Spleen (tissue), 11 donors: ENCODE measurements at regions not wholly inside any gene's neighbourhood (a gene's known extent, or its start where the extent isn't known, plus 50 kb on each side); places are given as distances from the start of the nearest gene placed in this dataset.
A peak's percentile ranks its signal among the peaks of the same experiment; 100 is the strongest.

Experiments
- DNase-seq: peaks from one replicate; pipeline ENCODE4 v3.0.0-alpha.2; 2020
- H3K27ac ChIP-seq, 8 donors: fragments of 200-600 bp; sonication (generic) in 7 of 8; 1 replicate in 4 of 8; 2 replicates in 4 of 8; pipeline versions ENCODE4 v1.5.0 to v1.8.0; 2016 to 2021; ENCODE audit warnings: inconsistent platforms in 4 of 8, mild to moderate bottlenecking in 4 of 8, moderate library complexity in 1 of 8
- H3K27me3 ChIP-seq, 7 donors: fragments of 200-600 bp; sonication (generic) in 6 of 7; replicated peaks in 1 of 7; 1 replicate in 4 of 7; 2 replicates in 3 of 7; pipeline versions ENCODE4 v1.5.0 to v1.8.0; 2016 to 2021; ENCODE audit warnings: inconsistent platforms in 3 of 7, mild to moderate bottlenecking in 1 of 7
- H3K36me3 ChIP-seq, 6 donors: fragments of 200-600 bp; sonication (generic) in 5 of 6; 1 replicate in 4 of 6; 2 replicates in 2 of 6; pipeline versions ENCODE4 v1.5.0 to v1.8.0; 2016 to 2021; ENCODE audit warnings: inconsistent platforms in 2 of 6
- H3K4me1 ChIP-seq, 6 donors: fragments of 200-600 bp; sonication (generic) in 5 of 6; 1 replicate in 3 of 6; 2 replicates in 3 of 6; pipeline versions ENCODE4 v1.5.0 to v1.8.0; 2016 to 2021; ENCODE audit warnings: inconsistent platforms in 3 of 6
- H3K4me3 ChIP-seq, 8 donors: fragments of 200-600 bp; sonication (generic) in 7 of 8; 1 replicate in 4 of 8; 2 replicates in 4 of 8; pipeline versions ENCODE4 v1.5.0 to v1.8.0; 2016 to 2021; ENCODE audit warnings: inconsistent platforms in 4 of 8, mild to moderate bottlenecking in 4 of 8, moderate library complexity in 2 of 8
- H3K9me3 ChIP-seq, 8 donors: fragments of 200-600 bp; sonication (generic) in 7 of 8; 1 replicate in 4 of 8; 2 replicates in 4 of 8; pipeline versions ENCODE4 v1.5.0 to v1.8.0; 2016 to 2021; ENCODE audit warnings: inconsistent platforms in 4 of 8
- CTCF ChIP-seq, 11 experiments: fragments of 200-600 bp in 7 of 11; fragments of 450-650 bp in 4 of 11; sonication (generic) in 4 of 11; IDR thresholded peaks in 8 of 11; conservative IDR thresholded peaks in 3 of 11; 1 replicate in 7 of 11; 2 replicates in 4 of 11; pipeline versions ENCODE4 v1.4.0 to v1.8.0; 2016 to 2021; ENCODE audit warnings: antibody characterized with exemption in 11 of 11, inconsistent platforms in 4 of 11, mild to moderate bottlenecking in 1 of 11
- POLR2A ChIP-seq, 3 donors: fragments of 450-650 bp; IDR thresholded peaks; one replicate each; pipeline ENCODE4 v1.5.1; 2017; ENCODE audit warnings: antibody characterized with exemption in 3 of 3, mild to moderate bottlenecking in 1 of 3
- POLR2AphosphoS5 ChIP-seq, 3 donors: sonication (generic); formaldehyde crosslinking; IDR thresholded peaks; one replicate each; pipeline ENCODE4 v1.5.1; 2017; ENCODE audit warnings: antibody characterized with exemption in 3 of 3
- WGBS, 5 donors: extraction: QIAGEN DNeasy Blood & Tissue Kit in 3 of 5; methylation state at CpG; one replicate each; pipeline versions ENCODE4 v1.1.5 to v1.1.7; 2013 to 2018; 5-methylcytosine and 5-hydroxymethylcytosine counted together
- intact Hi-C: fragments of 100-400 bp; cut with DNase I; formaldehyde crosslinking; loops from one replicate; pipeline ENCODE4 v1.15.0; 2023; ENCODE audit warnings: low total_unique reads
- donor health status: healthy with polysubstance abuse.
- donor health status: DM: no; HTN: no; CAD: no; lungs with moderate emphysema.
- donor health status: DM: no; HTN: no; CAD: no.
- donor health status: Bipolar disorder and iron deficiency.
- donor health status: healthy.
- donor health status: DM: no; HTN: no; CAD: no.
- donor health status: DM: yes; HTN: yes; CAD: no.

- TF ChIP-seq POLR2A (IDR thresholded peaks at IDR 0.05) (no peak), CTCF (IDR thresholded peaks at IDR 0.05 in 8 of 11, conservative IDR thresholded peaks at IDR 0.05 in 3 of 11) (no peak), POLR2AphosphoS5 (IDR thresholded peaks at IDR 0.05) (no peak)
- Histone ChIP-seq H3K36me3 (no peaks in the 10 kb centered on the region), H3K27me3 (no peaks in the 10 kb centered on the region), H3K27ac (no peak overlapping the region), H3K4me1 (no peaks in the 10 kb centered on the region), H3K9me3 (peaks cover 0 to 5% (median 1%) of the 10 kb centered on the region in 8 donors), H3K4me3 (no peak overlapping the region)
- no peak for DNase-seq
- WGBS, 5 donors, result 88 to 96% (median 91%) methylated on average over 3 of the region's 3 CpGs
- intact Hi-C loops, result no loop called here
Measured at GRCh38 chr2:211149731-211150130, 593.3 kb downstream of the CPS1 start.

DNA sequence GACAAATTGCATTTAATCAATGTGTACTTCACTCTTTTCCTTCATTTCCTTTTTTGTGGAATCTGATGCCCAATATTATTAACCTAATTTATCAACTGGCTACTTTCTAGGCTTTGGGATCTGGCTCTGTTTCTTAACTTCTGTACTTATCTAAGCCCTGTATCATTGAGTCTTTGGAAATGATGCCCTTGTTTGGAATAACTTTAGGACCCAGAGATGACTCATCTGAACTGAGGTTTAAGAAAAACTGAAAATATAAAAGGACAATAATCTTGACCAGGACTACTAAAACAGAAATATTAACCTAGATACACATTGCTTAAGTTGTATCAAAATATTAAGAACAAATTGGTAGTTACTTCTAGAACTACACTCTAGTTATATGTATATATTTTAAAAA lies 600.8 kb downstream of the CPS1 start:
- intact Hi-C loops, result no loop called here
- Histone ChIP-seq H3K27me3 (no peaks in the 10 kb centered on the region), H3K4me3 (no peak overlapping the region), H3K4me1 (no peaks in the 10 kb centered on the region), H3K27ac (no peak overlapping the region), H3K36me3 (no peaks in the 10 kb centered on the region), H3K9me3 (no peaks in the 10 kb centered on the region)
- no peak for DNase-seq
- TF ChIP-seq CTCF (IDR thresholded peaks at IDR 0.05 in 8 of 11, conservative IDR thresholded peaks at IDR 0.05 in 3 of 11), result no peak
- TF ChIP-seq POLR2A (IDR thresholded peaks at IDR 0.05), result no peak
- no peak for TF ChIP-seq POLR2AphosphoS5 (IDR thresholded peaks at IDR 0.05)

DNA sequence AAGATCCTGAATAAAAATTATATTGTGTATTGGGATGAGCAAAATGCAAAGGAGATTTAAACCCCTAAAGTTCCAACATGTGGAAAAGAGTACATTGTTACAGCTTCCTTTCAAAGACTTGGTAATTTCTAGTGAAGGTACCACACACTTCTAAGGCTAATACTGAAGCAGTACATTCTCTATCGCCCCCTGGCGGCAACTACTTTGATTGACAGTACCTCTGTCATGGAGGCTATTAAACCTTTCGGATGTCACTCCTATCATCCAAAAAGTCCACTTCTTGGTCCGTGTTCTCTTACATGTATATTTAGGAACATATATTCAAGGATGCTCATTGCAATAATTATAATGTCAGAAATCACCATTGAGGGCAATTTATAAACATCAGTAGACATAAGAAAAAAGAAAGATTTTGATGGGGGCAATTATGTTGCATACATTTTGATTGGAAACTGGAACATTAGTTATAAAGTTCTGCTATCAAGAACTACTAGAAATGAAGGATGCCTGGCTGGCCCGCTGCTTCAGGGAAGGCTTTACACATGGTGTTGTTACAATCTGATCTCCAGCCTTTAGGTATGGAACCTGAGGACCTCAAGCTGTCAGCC lies 601.6 kb downstream of the CPS1 start:
- WGBS, 5 donors, result 18 to 22% (median 20%) methylated on average over 5 of the region's 5 CpGs
- Histone ChIP-seq H3K9me3 (no peaks in the 10 kb centered on the region), H3K4me3 (no peak overlapping the region), H3K36me3 (no peaks in the 10 kb centered on the region), H3K27ac (no peak overlapping the region), H3K4me1 (no peaks in the 10 kb centered on the region), H3K27me3 (no peaks in the 10 kb centered on the region)
- TF ChIP-seq POLR2A (IDR thresholded peaks at IDR 0.05) (no peak), CTCF (IDR thresholded peaks at IDR 0.05 in 8 of 11, conservative IDR thresholded peaks at IDR 0.05 in 3 of 11) (peak; percentile 5 to 78 (median 55)), POLR2AphosphoS5 (IDR thresholded peaks at IDR 0.05) (no peak)
- intact Hi-C loops, result no loop called here
- peak; percentile 81 for DNase-seq

DNA sequence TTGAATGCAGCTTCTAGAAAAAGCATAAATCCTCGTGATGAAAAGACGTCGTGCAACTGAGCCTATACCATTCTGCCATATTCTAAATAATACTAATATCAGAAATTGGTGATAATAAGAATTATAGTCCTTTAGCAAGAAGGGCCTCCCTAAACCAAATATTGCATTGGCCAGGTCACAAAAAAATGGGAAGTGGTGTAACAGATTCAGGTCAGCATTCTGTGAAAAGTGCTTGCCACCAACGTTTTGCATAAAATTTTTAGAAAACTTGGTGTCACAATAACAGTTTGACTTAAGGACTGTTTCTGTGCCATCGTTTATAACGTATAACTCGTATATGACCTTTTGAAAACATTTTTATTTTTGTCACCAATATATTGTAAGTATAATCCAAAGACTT lies 603.6 kb downstream of the CPS1 start:
- Histone ChIP-seq H3K9me3 (no peaks in the 10 kb centered on the region), H3K27me3 (no peaks in the 10 kb centered on the region), H3K27ac (no peak overlapping the region), H3K4me1 (no peaks in the 10 kb centered on the region), H3K4me3 (no peak overlapping the region), H3K36me3 (no peaks in the 10 kb centered on the region)
- WGBS, 5 donors, result 66 to 80% (median 71%) methylated on average over 7 of the region's 7 CpGs
- DNase-seq, result no peak
- intact Hi-C loops, result no loop called here
- no peak for TF ChIP-seq CTCF (IDR thresholded peaks at IDR 0.05 in 8 of 11, conservative IDR thresholded peaks at IDR 0.05 in 3 of 11)
- no peak for TF ChIP-seq POLR2A (IDR thresholded peaks at IDR 0.05)
- no peak for TF ChIP-seq POLR2AphosphoS5 (IDR thresholded peaks at IDR 0.05)
